ENCODE measurements at regions not wholly inside any gene's neighbourhood (a gene's known extent, or its start where the extent isn't known, plus 50 kb on each side); places are given as distances from the start of the nearest gene placed in this dataset.

GRCh38 chr3:24594161-24594560 lies 99.5 kb upstream of the THRB start:
- TF ChIP-seq EZH2 (IDR thresholded peaks at IDR 0.05; ENCODE audit: borderline replicate concordance, low read depth, low read length, severe bottlenecking) (no peak), POLR2AphosphoS5 (IDR thresholded peaks at IDR 0.05; ENCODE audit: insufficient read depth, low read depth, low read length) (no peak), JUN (IDR thresholded peaks at IDR 0.05; ENCODE audit: borderline replicate concordance, insufficient read depth, insufficient read length, low read depth) (no peak), POLR2A (IDR thresholded peaks at IDR 0.05; ENCODE audit: low read depth, low read length) (no peak)
- TF ChIP-seq, protein P1, sequence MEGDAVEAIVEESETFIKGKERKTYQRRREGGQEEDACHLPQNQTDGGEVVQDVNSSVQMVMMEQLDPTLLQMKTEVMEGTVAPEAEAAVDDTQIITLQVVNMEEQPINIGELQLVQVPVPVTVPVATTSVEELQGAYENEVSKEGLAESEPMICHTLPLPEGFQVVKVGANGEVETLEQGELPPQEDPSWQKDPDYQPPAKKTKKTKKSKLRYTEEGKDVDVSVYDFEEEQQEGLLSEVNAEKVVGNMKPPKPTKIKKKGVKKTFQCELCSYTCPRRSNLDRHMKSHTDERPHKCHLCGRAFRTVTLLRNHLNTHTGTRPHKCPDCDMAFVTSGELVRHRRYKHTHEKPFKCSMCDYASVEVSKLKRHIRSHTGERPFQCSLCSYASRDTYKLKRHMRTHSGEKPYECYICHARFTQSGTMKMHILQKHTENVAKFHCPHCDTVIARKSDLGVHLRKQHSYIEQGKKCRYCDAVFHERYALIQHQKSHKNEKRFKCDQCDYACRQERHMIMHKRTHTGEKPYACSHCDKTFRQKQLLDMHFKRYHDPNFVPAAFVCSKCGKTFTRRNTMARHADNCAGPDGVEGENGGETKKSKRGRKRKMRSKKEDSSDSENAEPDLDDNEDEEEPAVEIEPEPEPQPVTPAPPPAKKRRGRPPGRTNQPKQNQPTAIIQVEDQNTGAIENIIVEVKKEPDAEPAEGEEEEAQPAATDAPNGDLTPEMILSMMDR (IDR thresholded peaks at IDR 0.05; ENCODE audit: extremely low read depth in 1 of 2, insufficient read depth in 1 of 2, low read depth in 1 of 2, low read length in 2 of 2) = no peak

Data from endothelial cell of umbilical vein (primary cell).